Astrocyte (in vitro differentiated cells and primary cell): ENCODE measurements at regions not wholly inside any gene's neighbourhood (a gene's known extent, or its start where the extent isn't known, plus 50 kb on each side); places are given as distances from the start of the nearest gene placed in this dataset.
"Not testable (repeated sequence)": the region's sequence is repeated elsewhere in the genome, so short reads cannot be mapped to it uniquely, and the experiment has no call there.

ENCODE experiments used
- DNase-seq: peaks from one replicate; pipeline ENCODE4 v3.0.0-alpha.2; 2010; ENCODE audit warnings: low read depth
- FAIRE-seq: peaks from 2 replicates; lab custom pipeline; 2011; peaks lifted over from hg19 to GRCh38; lab: Jason Lieb, UNC
- H2AFZ ChIP-seq: 2 replicates; pipeline ENCODE4 v1.6.0; 2012; ENCODE audit warnings: low read depth, low read length, inconsistent platforms
- H3K27ac ChIP-seq: 2 replicates; pipeline ENCODE4 v1.5.1; 2011; ENCODE audit warnings: low read depth, low read length, inconsistent platforms
- H3K27me3 ChIP-seq: 2 replicates; pipeline ENCODE4 v1.6.0; 2011; ENCODE audit warnings: low read length, inconsistent platforms; ENCODE audit not compliant: insufficient read depth
- H3K36me3 ChIP-seq: 2 replicates; pipeline ENCODE4 v1.5.1; 2011; ENCODE audit warnings: low read length, inconsistent platforms; ENCODE audit not compliant: insufficient read depth
- H3K4me1 ChIP-seq: 2 replicates; pipeline ENCODE4 v1.5.1; 2011; ENCODE audit warnings: low read length, inconsistent platforms; ENCODE audit not compliant: insufficient read depth
- H3K4me2 ChIP-seq: 2 replicates; pipeline ENCODE4 v1.6.0; 2012; ENCODE audit warnings: low read length, inconsistent platforms
- H3K4me3 ChIP-seq: 2 replicates; pipeline ENCODE4 v1.5.1; 2011; ENCODE audit warnings: low read depth, mild to moderate bottlenecking, low read length, inconsistent platforms; ENCODE audit not compliant: insufficient read depth
- H3K79me2 ChIP-seq: 2 replicates; pipeline ENCODE4 v1.6.0; 2012; ENCODE audit warnings: mild to moderate bottlenecking, low read length, inconsistent platforms; ENCODE audit not compliant: insufficient read depth
- H3K9ac ChIP-seq: 2 replicates; pipeline ENCODE4 v1.6.0; 2012; ENCODE audit warnings: mild to moderate bottlenecking, low read length, inconsistent platforms
- H3K9me3 ChIP-seq: 2 replicates; pipeline ENCODE4 v1.5.1; 2012; ENCODE audit warnings: low read depth, mild to moderate bottlenecking, low read length, inconsistent platforms; ENCODE audit not compliant: insufficient read depth
- H4K20me1 ChIP-seq: 2 replicates; pipeline ENCODE4 v1.6.0; 2012; ENCODE audit warnings: low read length, inconsistent platforms; ENCODE audit not compliant: insufficient read depth
- H3K27ac Mint-ChIP-seq: one replicate; pipeline ENCODE4 v1.8.0; 2021; ENCODE audit warnings: mild to moderate bottlenecking, mixed read lengths; ENCODE audit not compliant: unreplicated experiment
- H3K27me3 Mint-ChIP-seq: one replicate; pipeline ENCODE4 v1.8.0; 2021; ENCODE audit warnings: low read depth, mixed read lengths; ENCODE audit not compliant: unreplicated experiment
- H3K36me3 Mint-ChIP-seq: one replicate; pipeline ENCODE4 v1.8.0; 2021; ENCODE audit warnings: low read depth, mixed read lengths; ENCODE audit not compliant: unreplicated experiment
- H3K4me1 Mint-ChIP-seq: one replicate; pipeline ENCODE4 v1.8.0; 2021; ENCODE audit warnings: low read depth, mixed read lengths; ENCODE audit not compliant: unreplicated experiment
- H3K4me3 Mint-ChIP-seq: one replicate; pipeline ENCODE4 v1.8.0; 2021; ENCODE audit warnings: mild to moderate bottlenecking, moderate library complexity, mixed read lengths; ENCODE audit not compliant: unreplicated experiment
- H3K9me3 Mint-ChIP-seq: one replicate; pipeline ENCODE4 v1.8.0; 2021; ENCODE audit warnings: mild to moderate bottlenecking, mixed read lengths; ENCODE audit not compliant: unreplicated experiment
- CTCF ChIP-seq: IDR thresholded peaks from 2 replicates; pipeline ENCODE4 v1.5.1; 2011; ENCODE audit warnings: low read depth, mild to moderate bottlenecking, inconsistent platforms, low read length, moderate library complexity; ENCODE audit not compliant: insufficient read depth
- EZH2 ChIP-seq: IDR thresholded peaks from 2 replicates; pipeline ENCODE4 v1.6.1; 2012; ENCODE audit warnings: mild to moderate bottlenecking, low read length, inconsistent platforms; ENCODE audit not compliant: insufficient read depth

GRCh38 chrX:46125111-46125510, 420.1 kb downstream of the ZNF674 start:
- no peaks in the 10 kb centered on the region for H3K4me1 ChIP-seq
- TF ChIP-seq CTCF (no peak), EZH2 (no peak)
- no peak overlapping the region for H3K4me3 ChIP-seq
- no peak overlapping the region for H2AFZ ChIP-seq
- H3K4me2 ChIP-seq, result no peak overlapping the region
- no peaks in the 10 kb centered on the region for H4K20me1 ChIP-seq
- Mint-ChIP-seq H3K9me3 (no peaks in the 10 kb centered on the region), H3K27ac (no peak overlapping the region), H3K4me1 (no peaks in the 10 kb centered on the region), H3K27me3 (no peaks in the 10 kb centered on the region), H3K36me3 (no peaks in the 10 kb centered on the region), H3K4me3 (no peak overlapping the region)
- H3K9ac ChIP-seq, result no peak overlapping the region
- H3K9me3 ChIP-seq, result no peaks in the 10 kb centered on the region
- FAIRE-seq (no peak), DNase-seq (no peak)
- no peaks in the 10 kb centered on the region for H3K79me2 ChIP-seq
- no peaks in the 10 kb centered on the region for H3K27me3 ChIP-seq
- no peaks in the 10 kb centered on the region for H3K36me3 ChIP-seq
- H3K27ac ChIP-seq, result no peak overlapping the region

GRCh38 chrX:46117234-46117633, 428.0 kb downstream of the ZNF674 start:
- Mint-ChIP-seq H3K27ac (no peak overlapping the region), H3K36me3 (no peaks in the 10 kb centered on the region), H3K4me1 (no peaks in the 10 kb centered on the region), H3K27me3 (peaks cover 2% of the 10 kb centered on the region), H3K9me3 (peaks cover 2% of the 10 kb centered on the region), H3K4me3 (no peak overlapping the region)
- Histone ChIP-seq H4K20me1 (no peaks in the 10 kb centered on the region), H3K27ac (no peak overlapping the region), H3K27me3 (no peaks in the 10 kb centered on the region), H3K4me1 (no peaks in the 10 kb centered on the region), H3K4me3 (no peak overlapping the region), H3K9me3 (no peaks in the 10 kb centered on the region), H2AFZ (no peak overlapping the region), H3K36me3 (no peaks in the 10 kb centered on the region), H3K4me2 (no peak overlapping the region), H3K79me2 (no peaks in the 10 kb centered on the region), H3K9ac (no peak overlapping the region)
- DNase-seq (no peak), FAIRE-seq (no peak)
- TF ChIP-seq CTCF (no peak), EZH2 (no peak)

- H3K9me3 Mint-ChIP-seq, H3K27me3 ChIP-seq: not testable (repeated sequence)
These were observed 457.9 kb downstream of the ZNF674 start for GRCh38 chrX:46087310-46087709.

GRCh38 chrX:46080121-46080520, 465.1 kb downstream of the ZNF674 start:
- not testable (repeated sequence) for H3K27me3 Mint-ChIP-seq, H3K9me3 Mint-ChIP-seq, H3K9me3 ChIP-seq, H3K27ac ChIP-seq, H3K9ac ChIP-seq, DNase-seq, H4K20me1 ChIP-seq, H3K36me3 ChIP-seq, H3K4me3 Mint-ChIP-seq, H3K4me2 ChIP-seq, H3K36me3 Mint-ChIP-seq, H3K4me3 ChIP-seq, H3K4me1 ChIP-seq, H3K79me2 ChIP-seq, H2AFZ ChIP-seq, FAIRE-seq, H3K4me1 Mint-ChIP-seq, H3K27me3 ChIP-seq, H3K27ac Mint-ChIP-seq

More at GRCh38 chrX:46087310-46087709, 457.9 kb downstream of the ZNF674 start:
- not testable (repeated sequence) for H3K9me3 ChIP-seq, H3K79me2 ChIP-seq, H3K27ac Mint-ChIP-seq, H3K4me3 Mint-ChIP-seq, H3K4me3 ChIP-seq, H4K20me1 ChIP-seq, H3K27ac ChIP-seq, DNase-seq, H2AFZ ChIP-seq, H3K4me1 Mint-ChIP-seq, H3K9ac ChIP-seq, FAIRE-seq, H3K27me3 Mint-ChIP-seq, H3K4me1 ChIP-seq, H3K36me3 Mint-ChIP-seq, H3K36me3 ChIP-seq, H3K4me2 ChIP-seq
